SW480 (cell line): ENCODE measurements at regions not wholly inside any gene's neighbourhood (a gene's known extent, or its start where the extent isn't known, plus 50 kb on each side); places are given as distances from the start of the nearest gene placed in this dataset.

Source experiments
- DNase-seq: peaks from one replicate; pipeline ENCODE4 v3.0.0-alpha.2; 2016; ENCODE audit warnings: low spot score

DNA sequence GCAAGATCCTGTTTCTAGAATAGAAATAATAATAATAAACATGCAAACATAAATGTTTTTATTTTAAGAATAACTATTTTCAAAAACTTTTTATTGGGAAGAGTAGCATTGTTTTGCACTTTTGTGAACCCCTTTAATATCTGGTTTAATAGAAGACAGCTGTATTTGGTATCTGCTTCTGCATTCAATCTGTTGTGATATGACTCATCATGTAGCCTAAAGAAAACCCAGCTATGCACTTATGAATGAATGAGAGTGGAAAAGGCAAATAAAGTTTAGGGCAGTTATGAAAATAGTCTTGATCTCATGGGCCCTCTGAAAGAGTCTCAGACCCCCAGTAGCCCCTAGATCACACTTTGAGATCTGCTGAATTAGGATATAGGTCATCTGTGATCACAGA lies 100.4 kb upstream of the PPP2R3A start:
- DNase-seq: no peak

DNA sequence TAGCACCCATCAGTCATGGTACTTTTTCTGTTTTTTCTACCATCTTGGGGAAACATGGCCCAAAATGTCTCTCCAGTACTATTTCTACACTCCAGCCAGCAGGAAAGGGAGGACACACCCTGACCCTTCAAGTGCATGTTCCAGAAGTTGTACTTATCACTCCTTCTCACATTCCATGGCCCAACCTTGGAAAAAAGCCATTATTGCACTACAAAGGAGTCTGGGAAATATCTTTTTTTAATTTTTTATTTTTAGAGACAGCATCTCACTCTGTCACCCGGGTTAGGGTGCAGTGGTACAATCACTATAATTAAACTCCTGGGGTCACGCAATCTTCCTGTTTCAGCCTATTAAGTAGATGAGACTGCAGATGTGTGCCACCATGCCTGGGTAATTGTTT lies 100.0 kb upstream of the PPP2R3A start:
- DNase-seq: no peak

DNA sequence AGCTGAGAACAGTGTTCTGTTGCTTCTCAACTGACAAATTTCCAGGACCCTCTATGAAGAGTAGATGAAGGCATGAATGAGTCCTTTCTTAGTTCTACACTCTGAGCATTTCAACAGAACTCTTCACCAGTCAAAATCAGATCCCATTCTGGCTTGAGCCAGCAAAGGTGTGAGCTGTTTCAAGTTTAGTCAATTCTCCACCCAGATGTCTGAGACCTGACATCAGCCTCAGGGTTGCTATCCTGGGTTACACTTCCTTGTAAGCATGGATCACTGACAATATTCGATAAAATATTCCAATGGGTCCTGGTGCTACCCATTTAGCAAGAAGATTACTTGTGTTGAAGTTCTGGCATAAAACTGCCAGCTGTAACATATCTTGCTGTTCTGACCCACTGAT lies 97.6 kb upstream of the PPP2R3A start:
- no peak for DNase-seq

DNA sequence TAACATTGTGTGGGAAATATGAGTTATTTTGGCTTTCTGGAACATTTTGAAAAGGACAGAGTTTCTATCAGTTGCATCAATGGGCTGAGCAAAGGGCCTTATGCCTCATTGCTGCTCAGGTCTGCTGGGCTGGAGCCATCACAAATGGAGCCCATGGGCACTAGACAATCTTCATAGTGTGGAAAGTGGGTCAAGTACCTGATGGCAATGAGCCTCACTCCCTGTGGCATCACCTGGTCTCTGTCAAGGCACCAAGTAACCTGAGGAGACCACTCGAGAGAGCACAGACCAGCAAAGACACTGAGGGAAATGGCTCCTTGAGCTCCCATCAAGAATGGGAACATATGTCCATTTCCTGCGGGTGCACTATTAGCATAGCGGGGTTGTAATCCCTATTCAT lies 96.7 kb upstream of the PPP2R3A start:
- no peak for DNase-seq

DNA sequence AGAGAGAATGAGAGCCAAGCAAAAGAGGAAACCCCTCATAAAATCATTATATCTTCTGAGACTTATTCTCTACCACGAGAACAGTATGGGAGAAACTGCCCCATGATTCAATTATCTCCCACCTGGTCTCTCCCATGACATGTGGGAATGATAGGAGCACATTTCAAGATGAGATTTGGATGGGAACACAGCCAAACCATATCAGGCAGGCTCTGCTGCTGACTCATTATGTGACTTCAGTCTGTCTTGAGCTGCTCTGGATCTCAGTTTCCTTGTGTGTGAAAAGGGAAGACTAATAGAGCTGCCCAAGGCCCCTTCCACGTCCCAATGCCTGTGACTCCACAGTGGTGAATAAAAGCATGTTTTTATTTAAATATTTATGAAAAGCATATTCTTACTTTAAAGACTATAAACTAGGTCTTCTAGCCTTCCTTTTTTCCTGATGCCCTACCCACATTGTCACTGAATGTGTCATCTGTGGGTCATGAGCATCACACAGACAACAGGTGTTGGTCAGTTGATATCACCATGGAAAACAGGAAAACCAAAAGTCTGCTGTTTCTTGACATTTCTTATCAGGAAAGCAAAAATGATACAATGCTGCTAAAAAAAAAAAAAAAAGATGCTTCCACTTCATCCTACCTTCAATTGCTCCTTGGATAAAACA lies 96.0 kb upstream of the PPP2R3A start:
- DNase-seq: no peak

DNA sequence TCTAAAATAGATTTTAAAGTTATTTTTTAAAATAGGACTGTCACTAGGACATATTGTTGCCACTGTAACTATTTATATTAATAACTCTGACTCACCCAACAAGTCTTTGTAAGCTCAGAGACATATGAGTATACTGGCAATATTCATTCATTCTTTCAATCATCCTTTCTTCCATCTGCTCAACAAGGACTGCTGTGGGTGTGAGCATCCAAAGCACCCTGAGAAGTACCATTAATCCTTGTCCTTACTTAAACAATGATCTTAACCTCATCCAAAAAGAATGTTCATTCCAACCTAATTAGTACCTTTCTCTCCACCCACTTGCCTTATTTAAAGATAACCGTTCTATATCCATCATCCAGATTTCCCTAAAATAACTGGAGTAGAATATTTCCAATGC lies 94.2 kb upstream of the PPP2R3A start:
- no peak for DNase-seq

DNA sequence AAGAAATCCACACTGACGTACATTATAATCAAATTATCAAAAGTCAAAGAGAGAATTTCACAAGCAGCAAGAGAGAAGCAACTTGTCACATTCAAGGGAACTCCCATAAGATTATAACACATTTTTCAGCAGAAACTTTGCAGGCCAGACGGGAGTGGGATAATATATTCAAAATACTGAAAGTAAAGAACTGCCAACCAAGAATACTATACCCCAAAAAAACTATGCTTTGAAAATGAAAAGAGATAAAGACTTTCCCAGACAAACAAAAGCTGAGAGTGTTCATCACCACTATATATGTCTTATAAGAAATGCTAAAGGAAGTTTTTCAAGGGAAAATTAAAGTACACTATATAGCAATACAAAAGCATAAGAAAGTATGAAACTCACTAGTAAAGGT lies 91.5 kb upstream of the PPP2R3A start:
- no peak for DNase-seq

DNA sequence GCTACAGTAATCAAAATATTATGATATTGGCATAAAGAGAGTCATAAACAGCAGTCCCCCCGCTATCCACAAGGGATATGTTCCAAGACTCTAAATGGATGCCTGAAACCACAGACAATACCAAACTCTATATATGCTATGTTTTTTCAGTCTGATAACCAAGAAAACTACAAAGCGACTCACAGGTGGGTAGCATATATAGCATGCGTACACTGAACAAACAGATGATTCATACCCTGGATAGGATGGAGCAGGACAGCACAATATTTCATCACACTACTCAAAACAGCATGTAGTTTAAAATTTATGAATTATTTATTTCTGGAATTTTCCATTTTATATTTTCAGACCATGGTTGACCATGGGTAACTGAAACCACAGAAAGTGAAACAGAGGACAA lies 87.0 kb upstream of the PPP2R3A start:
- DNase-seq: no peak

DNA sequence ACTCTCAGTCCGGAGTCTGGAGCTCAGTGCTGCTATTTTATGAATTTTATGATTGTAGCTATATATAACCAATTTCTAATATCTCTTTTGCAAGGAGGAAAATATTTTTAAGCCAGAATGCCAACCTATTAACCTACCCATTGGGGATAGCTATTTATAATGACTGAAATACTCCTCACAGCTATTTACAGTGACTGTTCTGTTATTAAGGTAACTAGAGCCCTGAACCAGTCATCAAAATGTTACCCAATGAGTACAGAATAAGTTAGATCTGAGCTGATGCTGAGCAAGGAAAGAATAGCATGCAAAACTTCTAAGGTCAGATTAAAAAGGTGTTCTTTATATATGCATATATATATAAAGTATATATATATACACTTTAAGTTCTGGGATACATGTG lies 79.6 kb upstream of the PPP2R3A start:
- no peak for DNase-seq

DNA sequence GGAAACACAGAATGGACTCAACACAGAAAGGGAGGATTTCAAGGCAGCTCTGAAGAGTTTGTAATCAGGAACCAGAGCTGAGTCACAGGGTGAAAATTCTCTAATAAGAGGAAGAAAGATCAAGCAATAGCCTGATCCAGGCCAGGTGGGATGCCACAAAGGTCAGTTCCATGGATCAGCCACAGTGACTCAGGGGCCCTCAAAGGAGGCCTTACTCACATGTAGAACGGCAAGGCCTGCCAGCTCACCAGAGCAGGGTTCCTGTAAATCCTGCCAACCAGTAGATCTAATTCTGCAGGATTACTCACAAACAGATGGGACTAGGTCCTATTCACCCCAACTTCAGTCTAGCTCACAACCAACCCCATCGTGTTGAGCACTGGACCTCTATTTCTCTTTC lies 78.3 kb upstream of the PPP2R3A start:
- DNase-seq: no peak

DNA sequence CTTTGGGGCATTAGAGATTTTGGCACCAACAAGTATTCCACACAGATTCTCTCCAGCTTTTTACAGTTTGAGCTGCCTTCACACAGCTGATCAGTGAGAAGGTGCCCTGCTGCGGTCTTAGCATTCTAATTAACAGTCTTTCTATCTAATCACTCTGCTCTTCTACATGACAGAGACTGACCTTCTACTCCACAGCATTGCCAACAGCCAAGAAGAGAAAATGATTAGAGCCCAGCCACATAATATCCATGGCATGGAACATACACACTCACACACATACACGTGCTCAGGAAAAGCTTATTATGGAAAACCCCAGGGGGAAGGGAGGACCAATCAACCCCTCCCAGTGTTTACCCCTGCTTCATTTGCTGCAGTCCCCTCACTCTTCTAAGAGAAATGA lies 76.1 kb upstream of the PPP2R3A start:
- no peak for DNase-seq

DNA sequence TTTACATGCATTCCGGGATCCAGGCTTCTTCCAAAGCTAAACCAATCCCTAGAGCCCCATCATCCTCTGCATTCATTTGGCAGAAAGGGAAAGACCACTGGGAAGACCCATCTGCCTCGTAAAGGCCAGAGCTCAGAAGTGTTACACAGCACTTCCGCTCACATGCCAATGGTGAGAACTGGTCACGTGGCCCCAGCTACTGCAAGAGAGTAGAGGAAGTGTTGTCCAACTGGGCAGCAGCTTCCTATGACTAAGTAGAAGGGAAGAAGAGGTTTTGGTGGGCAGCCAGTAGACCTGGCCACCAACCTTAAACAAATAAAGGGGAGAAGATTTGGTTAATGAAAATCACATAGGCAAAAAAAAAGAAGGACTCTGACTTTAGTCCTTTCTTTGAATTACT lies 74.4 kb upstream of the PPP2R3A start:
- no peak for DNase-seq

DNA sequence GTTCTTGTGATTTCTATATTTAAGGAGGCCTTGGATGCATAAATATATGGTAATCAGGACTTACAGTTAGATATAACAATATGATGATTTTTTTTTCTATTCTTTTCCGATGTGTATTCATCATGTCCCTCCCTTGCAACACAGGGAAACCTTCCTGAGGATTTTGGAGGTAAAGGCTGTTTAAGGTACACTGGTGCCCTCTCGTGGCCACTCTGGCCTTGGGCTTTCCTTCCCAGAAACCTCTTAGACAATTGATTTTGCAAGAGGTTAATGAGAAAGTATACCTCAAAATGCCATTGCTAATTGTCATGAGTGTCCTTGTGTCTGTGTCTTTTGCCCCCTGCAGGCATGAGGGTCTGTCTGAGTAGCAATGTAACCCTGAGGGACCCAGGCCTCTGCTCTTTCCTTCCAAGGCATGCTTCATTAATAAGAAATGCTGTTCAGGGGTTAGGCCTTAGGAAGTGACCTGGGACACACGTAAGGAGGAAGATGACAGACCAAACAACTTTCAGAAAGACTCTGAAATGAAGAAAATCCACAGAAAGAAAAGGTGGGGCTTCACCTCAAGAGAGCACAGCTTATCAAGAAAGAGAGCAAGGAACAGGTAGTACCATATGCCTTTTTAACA lies 70.3 kb upstream of the PPP2R3A start:
- peak; percentile 74 for DNase-seq

DNA sequence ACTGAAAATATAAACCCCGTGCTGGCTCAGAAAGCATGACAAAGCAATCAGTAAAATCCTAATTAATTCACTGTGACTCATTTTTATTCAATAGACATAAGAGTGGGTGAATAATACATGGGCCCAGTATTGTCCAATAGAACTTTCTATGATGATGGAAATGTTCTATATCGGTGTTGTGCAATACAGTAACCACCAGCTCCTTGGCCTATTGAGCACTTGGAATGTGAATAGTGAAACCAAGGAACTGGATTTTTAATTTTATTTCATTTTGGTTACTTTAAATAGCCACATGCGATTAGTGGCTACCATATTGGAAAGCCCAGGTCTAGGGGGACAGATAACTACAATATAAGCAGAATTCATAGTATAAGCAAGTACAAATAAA lies 69.8 kb upstream of the PPP2R3A start:
- no peak for DNase-seq

DNA sequence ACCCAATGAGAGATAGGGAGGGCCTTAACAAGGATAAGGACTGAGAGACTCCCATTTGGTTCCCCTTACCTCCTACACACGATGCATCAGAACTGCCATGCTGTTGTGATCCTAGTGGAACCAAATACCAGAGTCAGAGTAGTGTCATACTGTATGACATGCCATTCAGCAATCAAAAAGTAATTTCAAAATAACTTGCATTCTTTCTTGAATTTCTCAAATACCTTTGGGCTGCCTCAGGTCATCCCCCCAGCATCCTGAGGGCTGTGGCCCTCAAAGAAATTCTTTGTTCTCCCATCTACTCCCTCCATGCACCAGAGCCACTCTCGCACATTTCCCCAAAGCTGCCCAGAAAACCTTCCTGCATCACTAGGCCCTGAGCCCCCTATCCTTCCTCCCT lies 68.9 kb upstream of the PPP2R3A start:
- peak; percentile 73 for DNase-seq

DNA sequence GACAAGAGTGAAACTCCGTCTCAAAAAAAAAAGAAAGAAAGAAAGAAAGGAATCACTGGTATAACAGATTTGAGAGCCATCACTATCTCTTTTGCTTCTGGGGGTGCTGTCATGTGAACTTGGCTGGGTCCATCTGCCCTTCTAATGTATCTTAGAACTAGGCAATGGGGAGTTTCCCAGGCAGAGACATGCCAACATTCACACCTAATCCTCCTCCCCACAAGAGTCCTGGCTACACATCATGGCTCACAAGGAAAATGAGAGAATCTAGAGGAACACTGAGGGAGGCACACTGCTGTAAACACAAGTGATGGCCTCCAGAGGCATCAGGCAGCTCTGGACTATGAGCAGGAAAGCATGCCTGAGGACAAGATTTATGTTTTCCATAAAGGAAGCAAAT lies 67.8 kb upstream of the PPP2R3A start:
- DNase-seq: no peak

DNA sequence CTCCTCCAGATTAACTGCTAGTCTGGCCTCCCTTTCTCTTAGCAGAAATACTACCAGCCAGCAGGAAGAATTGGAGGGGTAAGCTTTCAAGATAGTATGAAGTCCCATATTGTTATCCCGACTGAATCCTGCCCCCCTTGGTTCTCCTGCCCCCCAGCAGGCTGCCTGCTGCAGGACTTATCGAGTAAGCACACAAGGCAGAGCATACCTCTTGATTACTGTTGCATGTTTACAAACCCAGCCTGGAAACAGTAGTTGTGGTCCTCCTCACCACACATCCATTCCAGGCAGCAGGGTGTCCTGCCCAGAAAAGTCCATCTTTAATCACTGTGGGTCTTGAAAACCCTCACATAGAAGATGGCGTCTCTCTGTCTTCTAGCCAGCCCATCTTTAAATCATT lies 66.8 kb upstream of the PPP2R3A start:
- DNase-seq: no peak

DNA sequence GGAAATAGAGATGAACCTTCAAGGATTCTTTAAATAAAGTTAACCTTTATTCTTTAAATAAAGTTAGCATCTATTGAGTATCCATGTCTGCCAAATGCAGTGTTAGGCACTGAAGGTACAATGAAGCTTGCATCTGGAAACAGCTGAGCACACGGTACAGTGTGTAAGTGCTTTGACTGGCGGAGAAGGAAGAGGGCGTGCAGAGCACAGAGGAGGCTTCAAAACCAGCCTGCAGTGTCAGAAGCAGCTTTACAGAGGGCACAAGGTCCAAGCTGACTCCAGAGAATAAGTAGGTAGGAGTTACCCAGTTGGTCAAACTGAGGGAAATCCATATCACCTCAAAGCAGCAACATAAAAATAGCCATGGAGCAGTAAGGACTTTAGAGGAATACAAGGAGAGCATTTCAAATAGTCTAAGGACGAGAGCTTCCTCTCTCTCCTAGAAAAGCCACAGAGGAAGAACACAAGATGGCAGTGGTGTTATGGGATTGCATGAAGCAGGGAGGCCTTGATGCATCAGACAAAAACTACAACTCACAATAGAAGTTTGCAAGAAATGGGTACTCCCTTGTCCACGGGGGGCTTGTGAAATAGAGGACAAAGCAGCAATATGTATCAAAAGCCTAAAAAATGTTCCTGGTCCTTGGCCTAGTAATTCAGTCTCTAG lies 60.3 kb upstream of the PPP2R3A start:
- DNase-seq: no peak

DNA sequence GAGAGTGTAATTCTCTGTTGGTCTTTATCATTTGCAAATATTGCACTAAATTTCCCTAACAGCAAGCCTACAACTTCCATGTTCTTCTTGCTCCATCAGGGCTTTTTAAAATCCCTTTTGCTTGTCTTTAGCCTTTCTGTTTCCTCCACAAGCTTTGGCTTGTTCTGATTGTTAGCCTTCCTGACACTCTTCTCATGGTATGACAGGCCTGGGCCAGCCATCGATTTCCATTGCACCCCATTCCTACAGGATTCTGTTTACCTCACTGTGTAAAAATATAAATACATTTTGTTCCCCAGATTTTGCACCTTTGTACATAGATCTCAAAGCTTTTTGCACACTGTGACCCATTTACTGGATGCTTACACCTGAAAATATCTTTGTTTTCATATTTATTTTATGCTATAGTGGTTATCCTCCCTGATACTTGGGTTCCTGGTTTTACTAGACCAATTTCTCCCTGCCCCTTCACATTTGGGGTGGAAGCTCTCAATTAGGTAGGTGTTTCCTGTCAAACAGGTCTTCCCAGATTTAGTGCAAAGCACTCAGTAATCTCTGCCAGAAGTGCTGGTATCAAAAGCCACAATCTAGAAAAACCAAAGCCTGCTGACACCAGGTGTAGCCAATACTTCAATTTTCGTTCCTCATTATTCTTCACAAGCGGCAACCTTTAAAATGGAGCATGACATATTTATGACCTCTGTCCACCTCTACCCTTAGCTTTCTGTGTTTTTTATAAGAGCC lies 57.9 kb upstream of the PPP2R3A start:
- no peak for DNase-seq

DNA sequence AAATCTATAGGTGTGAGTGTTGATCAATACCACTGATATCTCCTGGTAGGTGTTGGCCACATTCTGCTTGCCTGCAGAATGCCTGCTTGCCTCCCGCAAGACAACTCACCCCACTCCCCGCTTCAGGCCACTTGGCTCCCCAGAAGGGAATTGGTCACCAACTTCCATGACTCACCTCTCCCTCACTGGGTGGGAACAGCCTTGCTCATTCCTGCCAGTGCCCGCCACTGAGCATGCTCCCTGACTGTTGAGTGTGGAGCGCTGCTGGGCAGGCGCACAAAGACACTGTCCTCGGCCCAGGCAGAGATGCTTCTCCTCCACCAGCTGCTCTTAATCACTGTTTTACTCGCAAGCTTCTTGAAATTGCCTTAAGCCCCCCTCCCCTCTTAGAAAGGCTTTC lies 57.3 kb upstream of the PPP2R3A start:
- no peak for DNase-seq

DNA sequence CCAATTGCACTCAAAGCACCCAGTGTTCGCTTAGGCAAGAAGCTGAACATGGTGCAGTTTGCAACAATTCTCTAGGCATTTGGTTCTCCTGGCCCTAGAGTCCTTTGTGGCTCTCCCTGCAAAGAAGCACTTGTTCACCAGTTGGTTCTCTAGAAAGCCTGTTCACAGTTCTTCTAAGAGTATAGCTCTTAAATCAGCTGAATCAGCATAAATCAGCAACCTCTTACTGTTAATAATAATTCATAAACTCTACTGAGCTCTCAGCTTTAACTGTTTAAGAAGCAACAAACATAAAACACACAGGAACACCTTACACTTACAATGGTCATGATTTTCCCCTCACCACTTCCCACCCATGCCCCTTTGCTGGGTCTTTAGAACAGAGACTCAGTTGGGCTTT lies 56.8 kb upstream of the PPP2R3A start:
- no peak for DNase-seq

DNA sequence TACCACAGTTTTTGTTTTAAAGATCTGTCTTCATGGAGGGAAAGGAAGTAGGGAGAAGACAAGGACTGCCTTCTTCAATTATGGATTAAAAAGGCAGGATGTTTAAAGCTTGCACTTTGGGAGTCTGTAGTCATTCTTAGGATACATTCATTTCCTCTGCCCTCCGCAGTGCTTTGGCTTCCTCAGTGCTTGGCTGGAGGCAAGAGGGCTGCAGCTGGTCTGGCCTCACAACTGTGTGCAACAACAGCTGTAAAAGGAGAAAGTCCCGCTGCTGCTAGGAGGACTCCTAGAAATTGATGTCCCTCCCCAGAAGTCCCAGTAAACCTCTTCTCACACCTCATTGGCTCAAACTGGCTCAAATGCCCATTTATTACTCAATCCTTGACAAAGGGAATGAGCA lies 54.4 kb upstream of the PPP2R3A start:
- no peak for DNase-seq

DNA sequence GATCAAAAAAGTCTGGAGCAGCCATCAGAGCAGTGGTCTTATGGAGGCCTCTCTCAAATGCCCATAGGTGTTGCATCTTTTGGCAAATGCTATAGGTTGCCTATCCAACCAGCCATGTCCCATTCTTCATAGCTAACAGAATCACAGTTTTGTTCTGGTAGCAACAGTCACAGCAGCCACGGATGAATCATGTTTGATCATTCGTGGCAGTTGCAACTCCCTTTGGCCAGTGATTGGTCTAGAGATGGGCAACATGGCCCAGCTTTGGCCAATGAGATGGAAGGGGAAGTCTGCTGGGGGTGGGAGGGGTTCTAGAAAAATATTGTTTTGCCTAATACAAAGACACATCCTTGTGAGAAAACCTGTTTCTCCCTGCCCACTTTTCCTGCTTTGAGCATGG lies 50.3 kb upstream of the PPP2R3A start:
- no peak for DNase-seq
